A673 (cell line): ENCODE measurements at regions not wholly inside any gene's neighbourhood (a gene's known extent, or its start where the extent isn't known, plus 50 kb on each side); places are given as distances from the start of the nearest gene placed in this dataset.

Experiments used
- CTCF ChIP-seq: fragments of 300-800, 200-600 bp; sonication (generic); conservative IDR thresholded peaks from 2 replicates; pipeline ENCODE4 v1.5.1; 2017; ENCODE audit warnings: low read depth, mild to moderate bottlenecking, antibody characterized with exemption, low read length, moderate library complexity, mixed read lengths
- EZH2 ChIP-seq: fragments of 200-600 bp; sonication (generic); IDR thresholded peaks from 2 replicates; pipeline ENCODE4 v1.6.1; 2017; ENCODE audit warnings: borderline replicate concordance, low read depth, mild to moderate bottlenecking, mixed read lengths, antibody characterized with exemption, low read length; ENCODE audit not compliant: poor library complexity, severe bottlenecking

- TF ChIP-seq EZH2 (no peak), CTCF (no peak)
These were observed 151.7 kb downstream of the SNX18 start for GRCh38 chr5:54669285-54669684.
